Activated T-cell treated with anti-CD3 and anti-CD28 coated beads, Interleukin-2, amount 50 U/mL, for 24 hours (primary cell): ENCODE measurements at regions not wholly inside any gene's neighbourhood (a gene's known extent, or its start where the extent isn't known, plus 50 kb on each side); places are given as distances from the start of the nearest gene placed in this dataset.

Experiments used
- DNase-seq: peaks from one replicate; pipeline ENCODE4 v3.0.0-alpha.2; 2020
- H3K27ac Mint-ChIP-seq: 2 replicates; pipeline ENCODE4 v1.8.0; 2020; ENCODE audit warnings: mild to moderate bottlenecking, mixed read lengths
- H3K27me3 Mint-ChIP-seq: 2 replicates; pipeline ENCODE4 v1.8.0; 2020; ENCODE audit warnings: mixed read lengths
- H3K36me3 Mint-ChIP-seq: 2 replicates; pipeline ENCODE4 v1.8.0; 2020; ENCODE audit warnings: low read depth, mixed read lengths
- H3K4me1 Mint-ChIP-seq: 2 replicates; pipeline ENCODE4 v1.8.0; 2020; ENCODE audit warnings: low read depth, mixed read lengths
- H3K4me3 Mint-ChIP-seq: 2 replicates; pipeline ENCODE4 v1.8.0; 2020; ENCODE audit warnings: mild to moderate bottlenecking, moderate library complexity, mixed read lengths
- H3K9me3 Mint-ChIP-seq: 2 replicates; pipeline ENCODE4 v1.8.0; 2020; ENCODE audit warnings: mixed read lengths

DNA sequence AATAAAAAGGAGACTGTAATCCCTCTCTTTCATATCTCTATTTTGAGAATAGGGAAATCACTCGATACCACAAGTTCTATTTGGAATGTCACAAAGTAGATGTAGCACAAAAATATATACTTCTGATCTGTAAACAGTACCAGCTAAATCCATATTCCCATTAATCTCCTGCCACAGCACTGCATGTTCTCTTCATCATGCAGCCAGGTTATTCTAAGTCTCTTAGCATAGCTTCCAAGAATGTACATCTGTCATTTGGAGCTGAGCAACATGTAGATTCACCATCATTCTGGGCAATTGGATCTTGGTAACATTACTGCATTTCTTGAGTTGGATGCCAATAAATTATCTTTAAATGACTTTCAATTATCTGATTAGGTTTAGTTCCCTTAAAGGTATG lies 1874.5 kb downstream of the MRPL39 start:
- H3K9me3 Mint-ChIP-seq, result no peaks in the 10 kb centered on the region
- no peak overlapping the region for H3K27ac Mint-ChIP-seq
- H3K4me3 Mint-ChIP-seq, result no peak overlapping the region
- no peak for DNase-seq
- no peaks in the 10 kb centered on the region for H3K27me3 Mint-ChIP-seq
- no peaks in the 10 kb centered on the region for H3K36me3 Mint-ChIP-seq
- no peaks in the 10 kb centered on the region for H3K4me1 Mint-ChIP-seq

DNA sequence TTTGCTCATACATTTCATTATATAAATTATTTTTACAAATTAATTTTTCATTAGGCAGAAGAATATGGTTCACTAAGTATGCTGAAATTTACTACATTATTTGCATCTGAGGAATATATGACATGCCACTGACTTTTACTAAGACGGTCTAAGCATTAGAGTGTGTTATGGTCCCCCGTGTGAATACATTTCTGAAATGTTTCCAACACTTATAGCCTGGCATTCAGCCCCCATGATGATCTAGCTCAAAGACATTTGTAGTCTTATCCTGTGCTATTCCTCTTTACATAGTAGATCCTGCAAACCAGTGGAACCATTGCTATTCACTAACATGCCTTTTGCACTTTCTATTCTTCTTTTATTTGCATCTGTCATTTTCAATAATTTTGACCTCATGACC lies 1878.0 kb downstream of the MRPL39 start:
- Mint-ChIP-seq H3K4me3 (no peak overlapping the region), H3K27ac (no peak overlapping the region), H3K9me3 (no peaks in the 10 kb centered on the region), H3K4me1 (no peaks in the 10 kb centered on the region), H3K27me3 (no peaks in the 10 kb centered on the region), H3K36me3 (no peaks in the 10 kb centered on the region)
- DNase-seq, result no peak

DNA sequence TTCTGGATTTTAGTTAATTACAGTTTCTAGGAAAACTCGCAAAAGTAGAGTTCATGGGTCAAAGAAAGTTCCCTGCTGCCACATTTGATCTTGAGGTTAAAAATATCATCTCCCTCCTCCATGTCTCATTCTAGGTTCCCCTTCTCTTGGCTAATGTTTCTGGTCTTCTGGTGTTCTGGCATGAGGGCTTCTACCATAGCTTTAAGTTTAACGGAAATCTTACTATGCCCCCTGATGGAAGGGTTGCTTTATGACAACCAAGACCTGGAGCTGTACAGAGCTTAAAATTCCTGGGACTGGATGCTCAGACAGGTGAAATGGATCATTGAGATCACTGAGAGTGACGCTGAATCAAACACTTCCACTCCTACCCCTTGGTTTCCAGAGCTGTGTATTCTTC lies 1881.7 kb downstream of the MRPL39 start:
- H3K27me3 Mint-ChIP-seq, result no peaks in the 10 kb centered on the region
- H3K9me3 Mint-ChIP-seq, result no peaks in the 10 kb centered on the region
- no peak overlapping the region for H3K4me3 Mint-ChIP-seq
- DNase-seq, result no peak
- H3K27ac Mint-ChIP-seq, result no peak overlapping the region
- no peaks in the 10 kb centered on the region for H3K36me3 Mint-ChIP-seq
- H3K4me1 Mint-ChIP-seq, result no peaks in the 10 kb centered on the region

DNA sequence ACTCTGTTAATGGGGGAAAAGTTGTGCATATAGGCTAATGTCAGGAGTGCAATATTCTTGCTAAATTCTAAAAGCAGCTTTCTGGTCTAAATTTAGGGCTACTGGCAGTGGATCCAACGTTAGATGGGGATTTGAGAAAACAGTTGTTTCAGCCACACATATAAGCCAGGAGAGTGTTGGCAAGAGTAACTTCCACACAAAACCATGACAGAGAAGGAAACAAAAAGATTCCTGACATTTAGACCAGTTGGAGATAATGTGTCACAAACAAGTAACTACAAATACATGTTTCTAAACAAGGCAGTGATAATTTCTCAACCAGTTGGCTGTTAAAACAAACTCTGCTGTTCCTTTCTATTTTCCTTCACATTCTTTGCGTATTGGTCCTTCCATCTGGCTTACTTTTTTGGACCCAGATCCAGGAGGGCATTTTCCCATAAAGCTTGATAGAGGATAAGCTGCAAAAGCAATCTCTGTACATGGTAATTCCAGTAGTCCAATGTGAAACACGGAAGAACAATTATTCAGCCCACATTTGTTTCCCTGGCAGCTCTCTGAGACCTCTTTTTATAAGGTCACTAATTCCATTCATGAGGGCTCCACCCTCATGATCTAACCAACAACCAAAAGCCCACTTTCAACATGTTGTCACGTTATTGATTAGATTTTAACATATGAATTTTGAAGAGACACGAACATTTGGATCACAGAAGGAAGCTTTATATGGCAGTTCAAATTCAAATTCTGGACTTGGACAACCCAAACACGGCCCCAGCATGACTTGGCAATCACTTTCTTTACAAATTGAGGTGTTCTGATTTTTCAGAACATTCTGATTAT lies 1888.6 kb downstream of the MRPL39 start:
- Mint-ChIP-seq H3K27me3 (no peaks in the 10 kb centered on the region), H3K4me3 (no peak overlapping the region), H3K9me3 (no peaks in the 10 kb centered on the region), H3K27ac (no peak overlapping the region), H3K4me1 (no peaks in the 10 kb centered on the region), H3K36me3 (no peaks in the 10 kb centered on the region)
- DNase-seq, result no peak

DNA sequence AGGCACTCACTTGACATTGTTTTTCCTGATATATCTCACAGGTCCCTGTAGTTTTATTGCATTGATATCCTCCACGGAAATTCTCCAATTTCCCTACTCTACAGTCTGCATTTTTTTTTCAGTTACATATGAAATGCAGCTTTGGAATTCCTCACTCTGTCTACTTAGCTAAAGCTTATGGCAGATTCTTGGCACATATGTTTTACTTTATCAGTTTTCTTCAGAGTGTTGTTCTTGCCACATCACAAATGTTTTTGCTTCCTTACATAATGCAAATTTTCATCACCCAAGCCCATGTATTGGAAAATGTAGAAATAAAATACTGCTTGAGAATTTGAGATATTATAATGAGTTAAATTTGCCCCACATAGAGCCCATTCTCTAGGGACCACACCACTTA lies 1895.1 kb downstream of the MRPL39 start:
- Mint-ChIP-seq H3K36me3 (no peaks in the 10 kb centered on the region), H3K27ac (no peak overlapping the region), H3K27me3 (no peaks in the 10 kb centered on the region), H3K4me3 (no peak overlapping the region), H3K9me3 (no peaks in the 10 kb centered on the region), H3K4me1 (no peaks in the 10 kb centered on the region)
- DNase-seq, result no peak

DNA sequence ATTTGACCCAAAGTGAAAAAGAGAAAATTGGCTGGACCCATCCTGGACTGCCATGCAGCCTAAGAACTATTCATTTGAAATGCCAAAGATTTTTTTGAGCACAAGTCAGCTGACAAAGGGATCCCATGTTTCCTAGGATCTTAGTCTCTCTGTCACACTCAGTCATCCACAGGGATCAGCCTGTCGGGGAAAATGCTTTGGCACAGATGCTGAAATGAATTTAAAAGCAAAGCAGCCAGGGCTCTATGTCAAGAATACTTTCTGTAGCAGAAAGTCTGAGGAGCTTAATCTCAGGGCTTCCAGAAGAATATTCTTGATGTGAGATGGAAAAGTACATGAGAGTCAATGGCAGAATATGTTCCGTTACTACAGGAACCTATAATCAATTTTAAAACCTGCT lies 1900.8 kb downstream of the MRPL39 start:
- H3K4me1 Mint-ChIP-seq, result no peaks in the 10 kb centered on the region
- no peak for DNase-seq
- H3K27ac Mint-ChIP-seq, result no peak overlapping the region
- no peak overlapping the region for H3K4me3 Mint-ChIP-seq
- H3K9me3 Mint-ChIP-seq, result peaks cover 2% of the 10 kb centered on the region
- H3K36me3 Mint-ChIP-seq, result no peaks in the 10 kb centered on the region
- no peaks in the 10 kb centered on the region for H3K27me3 Mint-ChIP-seq

DNA sequence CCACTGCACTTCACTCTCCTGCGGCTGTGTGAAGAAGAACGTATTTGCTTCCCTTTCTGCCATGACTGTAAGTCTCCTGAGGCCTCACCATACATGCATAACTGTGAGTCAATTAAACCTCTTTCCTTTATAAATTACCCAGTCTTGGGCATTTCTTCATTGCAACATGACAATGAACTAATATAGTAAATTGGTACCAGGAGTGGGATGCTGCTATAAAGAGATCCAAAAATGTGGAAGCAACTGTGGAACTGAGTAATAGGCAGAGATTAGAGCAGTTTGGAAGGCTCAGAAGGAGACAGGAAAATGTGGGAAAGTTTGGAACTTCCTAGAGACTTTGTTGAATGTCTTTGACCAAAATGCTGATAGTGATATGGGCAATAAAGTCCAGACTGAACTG lies 1907.9 kb downstream of the MRPL39 start:
- DNase-seq, result no peak
- Mint-ChIP-seq H3K27me3 (no peaks in the 10 kb centered on the region), H3K27ac (no peak overlapping the region), H3K4me3 (no peak overlapping the region), H3K4me1 (no peaks in the 10 kb centered on the region), H3K36me3 (no peaks in the 10 kb centered on the region), H3K9me3 (peaks cover 9% of the 10 kb centered on the region)

DNA sequence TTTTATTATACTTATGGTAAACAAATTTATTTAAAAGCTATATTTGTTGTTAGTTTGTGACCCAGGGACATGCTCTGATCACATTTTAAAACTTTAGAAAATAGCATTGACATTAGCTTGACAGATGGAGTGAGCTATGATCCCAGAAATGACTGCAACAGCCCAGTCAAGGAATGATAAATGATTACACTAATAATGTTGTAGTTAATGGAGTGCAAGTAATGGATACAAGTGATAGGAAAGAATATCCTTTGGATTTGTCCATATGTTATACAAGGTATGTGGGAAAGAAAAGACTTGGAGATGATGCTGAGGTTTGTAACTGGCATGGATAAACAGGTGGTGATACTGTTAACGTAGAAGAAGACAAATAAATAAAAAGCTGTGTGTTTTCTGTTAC lies 1908.7 kb downstream of the MRPL39 start:
- no peak overlapping the region for H3K4me3 Mint-ChIP-seq
- no peaks in the 10 kb centered on the region for H3K4me1 Mint-ChIP-seq
- no peaks in the 10 kb centered on the region for H3K27me3 Mint-ChIP-seq
- H3K9me3 Mint-ChIP-seq, result peaks cover 9% of the 10 kb centered on the region
- no peak for DNase-seq
- H3K27ac Mint-ChIP-seq, result no peak overlapping the region
- no peaks in the 10 kb centered on the region for H3K36me3 Mint-ChIP-seq

DNA sequence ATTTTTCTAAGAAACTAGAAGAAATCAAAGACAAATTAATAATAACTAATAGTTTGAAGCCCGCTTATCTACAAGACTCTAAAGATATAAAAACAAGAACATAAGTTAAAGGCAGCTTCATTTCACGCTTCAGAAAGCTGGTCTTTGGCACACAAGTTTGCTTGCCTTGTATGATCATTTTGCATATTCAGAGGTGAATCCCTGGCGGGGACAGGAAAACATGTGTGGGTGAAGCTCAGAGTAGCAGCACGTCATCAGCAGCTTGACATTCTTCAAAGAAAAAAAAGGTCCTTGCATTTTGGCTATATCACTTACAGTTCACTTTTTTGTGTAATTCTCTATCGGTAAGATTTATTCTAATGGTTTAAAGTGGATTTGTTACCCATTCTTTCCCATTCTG lies 1911.8 kb downstream of the MRPL39 start:
- Mint-ChIP-seq H3K27ac (no peak overlapping the region), H3K9me3 (peaks cover 10% of the 10 kb centered on the region), H3K4me1 (no peaks in the 10 kb centered on the region), H3K4me3 (no peak overlapping the region), H3K27me3 (no peaks in the 10 kb centered on the region), H3K36me3 (no peaks in the 10 kb centered on the region)
- DNase-seq, result no peak

DNA sequence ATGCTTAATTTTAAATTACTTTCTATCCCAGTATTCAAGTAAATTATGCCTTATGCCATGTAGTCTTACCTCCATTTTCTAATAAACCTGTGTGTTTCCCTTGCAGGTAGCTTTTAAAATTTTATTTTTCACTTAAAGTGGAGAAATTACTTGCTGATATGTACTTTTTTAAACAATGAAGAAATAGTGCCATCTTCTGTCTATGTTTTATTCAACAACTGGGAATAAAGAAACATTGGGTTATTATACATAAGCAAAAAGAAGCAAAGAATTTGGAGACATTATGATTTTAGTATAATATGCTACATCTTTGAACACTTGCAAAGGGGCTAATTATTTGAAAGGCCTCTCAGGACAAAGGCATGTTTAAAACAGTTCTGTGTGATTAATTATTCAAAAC lies 1912.9 kb downstream of the MRPL39 start:
- H3K9me3 Mint-ChIP-seq, result peaks cover 7% of the 10 kb centered on the region
- H3K4me1 Mint-ChIP-seq, result no peaks in the 10 kb centered on the region
- H3K4me3 Mint-ChIP-seq, result no peak overlapping the region
- DNase-seq, result no peak
- H3K36me3 Mint-ChIP-seq, result no peaks in the 10 kb centered on the region
- H3K27ac Mint-ChIP-seq, result no peak overlapping the region
- H3K27me3 Mint-ChIP-seq, result no peaks in the 10 kb centered on the region

DNA sequence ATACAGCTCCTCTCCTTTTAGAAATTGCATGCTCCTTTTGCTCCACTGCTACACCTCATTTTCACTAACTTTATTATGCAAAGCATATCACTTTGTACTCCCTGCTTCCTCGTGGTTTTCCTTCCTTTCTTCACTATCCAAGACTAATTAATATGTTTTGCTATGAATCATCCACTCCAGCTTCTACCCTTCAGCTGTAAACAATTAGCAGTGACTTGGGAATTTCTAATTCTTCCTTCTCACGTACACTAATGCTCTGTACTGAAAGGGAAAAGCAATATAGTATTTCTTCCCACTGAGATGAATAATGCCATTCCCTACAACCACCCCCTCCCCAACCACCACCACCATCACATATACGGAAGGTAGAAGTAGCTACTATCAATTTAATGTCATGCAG lies 1917.0 kb downstream of the MRPL39 start:
- H3K4me3 Mint-ChIP-seq, result no peak overlapping the region
- no peak for DNase-seq
- H3K9me3 Mint-ChIP-seq, result peaks cover 3% of the 10 kb centered on the region
- H3K27ac Mint-ChIP-seq, result no peak overlapping the region
- no peaks in the 10 kb centered on the region for H3K36me3 Mint-ChIP-seq
- no peaks in the 10 kb centered on the region for H3K4me1 Mint-ChIP-seq
- H3K27me3 Mint-ChIP-seq, result no peaks in the 10 kb centered on the region

DNA sequence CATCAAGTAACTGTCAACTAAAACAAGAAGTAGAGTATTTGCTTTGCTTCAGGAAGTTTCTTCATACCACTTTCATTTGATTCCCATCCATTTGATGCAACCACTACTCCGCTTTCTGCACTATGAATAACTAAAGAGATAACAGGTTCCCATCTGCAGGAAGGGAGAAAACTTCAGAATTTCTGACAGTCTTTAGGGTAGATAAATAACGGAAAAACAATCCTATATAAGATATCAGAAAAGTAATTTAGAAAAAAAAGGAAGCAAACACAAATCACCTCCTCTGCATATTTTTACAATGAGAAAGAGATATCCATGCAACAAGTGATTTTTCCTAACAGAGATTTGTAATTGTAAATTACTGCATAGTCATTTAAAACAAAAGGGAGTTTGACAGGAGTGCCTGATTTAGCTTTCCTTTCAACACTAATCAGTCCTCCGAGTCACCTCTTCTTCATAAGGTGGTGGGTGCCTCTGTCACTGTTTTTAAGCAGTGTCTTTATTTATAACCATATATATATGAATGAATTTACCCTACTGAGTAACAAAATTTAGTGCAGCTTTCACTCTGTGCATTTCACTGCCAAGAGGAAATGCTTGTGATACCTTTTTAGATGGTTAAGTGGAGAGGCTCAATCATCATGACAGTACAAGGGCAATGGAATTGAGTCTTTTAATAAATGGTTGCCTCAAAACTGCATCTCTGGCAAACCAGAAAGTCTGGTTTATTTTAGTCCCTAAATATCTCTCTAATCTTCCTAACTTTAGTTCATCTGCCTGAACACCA lies 1920.4 kb downstream of the MRPL39 start:
- no peak overlapping the region for H3K4me3 Mint-ChIP-seq
- no peak for DNase-seq
- H3K9me3 Mint-ChIP-seq, result peaks cover 3% of the 10 kb centered on the region
- H3K27me3 Mint-ChIP-seq, result no peaks in the 10 kb centered on the region
- H3K36me3 Mint-ChIP-seq, result no peaks in the 10 kb centered on the region
- no peaks in the 10 kb centered on the region for H3K4me1 Mint-ChIP-seq
- no peak overlapping the region for H3K27ac Mint-ChIP-seq

DNA sequence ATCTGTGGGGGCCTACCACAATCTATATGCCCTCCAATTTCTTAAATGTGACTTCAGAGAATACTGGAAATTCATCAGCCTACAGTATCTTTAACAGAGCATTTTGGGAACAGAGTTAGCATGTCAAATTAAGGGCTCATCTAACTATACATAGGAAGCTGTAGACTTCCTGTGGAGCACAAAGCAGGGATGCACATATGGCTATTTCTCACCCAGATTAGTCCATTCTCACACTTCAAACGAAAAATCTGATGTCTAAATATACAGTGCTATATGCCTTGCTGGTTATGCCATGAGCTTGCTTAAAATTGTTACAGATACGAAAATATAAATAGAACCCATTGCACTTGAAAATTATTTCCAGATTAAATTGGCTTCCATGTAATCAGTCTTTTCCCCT lies 1922.8 kb downstream of the MRPL39 start:
- H3K9me3 Mint-ChIP-seq, result no peaks in the 10 kb centered on the region
- no peaks in the 10 kb centered on the region for H3K27me3 Mint-ChIP-seq
- DNase-seq, result no peak
- no peak overlapping the region for H3K4me3 Mint-ChIP-seq
- no peaks in the 10 kb centered on the region for H3K4me1 Mint-ChIP-seq
- no peak overlapping the region for H3K27ac Mint-ChIP-seq
- H3K36me3 Mint-ChIP-seq, result no peaks in the 10 kb centered on the region

DNA sequence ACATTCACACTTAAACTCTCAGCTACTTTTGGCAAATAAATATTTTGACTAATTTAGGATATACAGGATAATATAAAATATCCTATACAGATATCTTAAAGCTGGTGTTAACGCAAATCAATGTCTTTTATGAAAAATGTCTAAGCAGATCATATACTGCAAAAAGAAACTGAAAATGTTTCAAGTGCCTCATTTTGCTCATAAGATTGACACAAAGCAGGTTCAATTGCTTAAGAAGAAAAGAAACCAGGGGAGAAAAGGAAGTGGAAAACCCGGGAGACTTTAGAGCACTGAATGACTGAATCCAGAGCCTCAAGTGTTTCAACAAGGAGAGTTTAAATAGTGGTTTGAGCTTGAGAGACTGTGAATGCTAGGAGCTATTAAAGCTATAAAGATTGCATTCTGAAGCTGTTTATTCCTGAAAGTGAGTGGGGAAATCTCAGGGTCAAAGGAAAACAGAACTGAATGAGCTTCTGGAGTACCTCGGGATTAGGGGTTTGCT lies 1943.0 kb downstream of the MRPL39 start:
- no peak for DNase-seq

DNA sequence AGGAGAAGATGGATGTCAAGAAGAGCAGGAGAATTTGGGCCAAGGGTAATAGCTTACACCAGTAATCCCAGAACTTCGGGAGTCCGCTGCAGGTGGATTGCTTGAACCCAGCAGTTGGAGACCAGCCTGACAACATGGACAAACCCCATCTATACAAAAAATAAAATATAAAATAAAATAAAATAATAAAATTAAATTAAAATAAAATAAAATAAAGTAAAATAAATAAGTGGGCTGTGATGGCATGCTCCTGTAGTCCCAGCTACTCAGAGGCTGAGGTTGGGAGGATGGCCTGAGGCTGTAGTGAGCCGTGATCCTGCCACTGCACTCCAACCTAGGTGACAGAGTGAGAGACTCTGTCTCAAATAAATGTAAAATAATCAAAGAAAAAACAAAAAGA lies 1946.7 kb downstream of the MRPL39 start:
- H3K27me3 Mint-ChIP-seq, result no peaks in the 10 kb centered on the region
- H3K4me1 Mint-ChIP-seq, result no peaks in the 10 kb centered on the region
- no peak overlapping the region for H3K27ac Mint-ChIP-seq
- DNase-seq, result no peak
- peaks cover 2% of the 10 kb centered on the region for H3K9me3 Mint-ChIP-seq
- no peak overlapping the region for H3K4me3 Mint-ChIP-seq
- no peaks in the 10 kb centered on the region for H3K36me3 Mint-ChIP-seq

More for the DNA sequence above, 1943.0 kb downstream of the MRPL39 start:
- no peaks in the 10 kb centered on the region for H3K9me3 Mint-ChIP-seq
- no peaks in the 10 kb centered on the region for H3K36me3 Mint-ChIP-seq
- no peaks in the 10 kb centered on the region for H3K4me1 Mint-ChIP-seq
- no peaks in the 10 kb centered on the region for H3K27me3 Mint-ChIP-seq
- H3K4me3 Mint-ChIP-seq, result no peak overlapping the region
- H3K27ac Mint-ChIP-seq, result no peak overlapping the region
